Keratinocyte (primary cell): ENCODE measurements at regions not wholly inside any gene's neighbourhood (a gene's known extent, or its start where the extent isn't known, plus 50 kb on each side); places are given as distances from the start of the nearest gene placed in this dataset.

Source experiments
- DNase-seq: peaks from one replicate; pipeline ENCODE4 v3.0.0-alpha.2; 2011; ENCODE audit warnings: low read depth, missing footprints, low spot score
- FAIRE-seq: peaks from 2 replicates; lab custom pipeline; 2011; peaks lifted over from hg19 to GRCh38; lab: Jason Lieb, UNC
- H2AFZ ChIP-seq: 2 replicates; pipeline ENCODE4 v1.6.0; 2012; ENCODE audit warnings: low read length, control low read depth, inconsistent platforms; ENCODE audit not compliant: control insufficient read depth
- H3K27ac ChIP-seq: 2 replicates; pipeline ENCODE4 v1.5.1; 2011; ENCODE audit warnings: low read length; ENCODE audit not compliant: control insufficient read depth, insufficient read depth
- H3K27me3 ChIP-seq: 3 replicates; pipeline ENCODE4 v1.6.0; 2011; ENCODE audit warnings: low read length; ENCODE audit not compliant: control insufficient read depth, insufficient read depth; ENCODE audit errors: extremely low read depth
- H3K36me3 ChIP-seq, 2 experiments: 2 replicates in 1 of 2; 3 replicates in 1 of 2; pipeline ENCODE4 v1.5.1; 2011; ENCODE audit warnings: low read length in 2 of 2, mild to moderate bottlenecking in 1 of 2; ENCODE audit not compliant: control insufficient read depth in 2 of 2, insufficient read depth in 2 of 2; ENCODE audit errors: extremely low read depth in 1 of 2
- H3K4me1 ChIP-seq: 3 replicates; pipeline ENCODE4 v1.5.1; 2011; ENCODE audit warnings: low read length; ENCODE audit not compliant: control insufficient read depth, insufficient read depth; ENCODE audit errors: extremely low read depth
- H3K4me2 ChIP-seq: 3 replicates; pipeline ENCODE4 v1.6.0; 2011; ENCODE audit warnings: low read depth, low read length; ENCODE audit not compliant: control insufficient read depth, insufficient read depth; ENCODE audit errors: extremely low read depth
- H3K4me3 ChIP-seq, 3 experiments: fragments of 200-600 bp in 1 of 3; sonication (generic) in 1 of 3; 2 replicates in 2 of 3; 3 replicates in 1 of 3; pipeline ENCODE4 v1.5.1; 2011 to 2016; ENCODE audit warnings: low read length in 3 of 3, mild to moderate bottlenecking in 3 of 3, control low read depth in 2 of 3, inconsistent platforms in 1 of 3, low read depth in 1 of 3, mixed read lengths in 1 of 3, mixed run types in 1 of 3, moderate library complexity in 1 of 3; ENCODE audit not compliant: control insufficient read depth in 2 of 3, insufficient read depth in 2 of 3; ENCODE audit errors: extremely low read depth in 1 of 3
- H3K79me2 ChIP-seq: 2 replicates; pipeline ENCODE4 v1.6.0; 2012; ENCODE audit warnings: low read length; ENCODE audit not compliant: control insufficient read depth, insufficient read depth
- H3K9ac ChIP-seq: 3 replicates; pipeline ENCODE4 v1.6.0; 2011; ENCODE audit warnings: low read length; ENCODE audit not compliant: control insufficient read depth, insufficient read depth; ENCODE audit errors: extremely low read depth
- H3K9me1 ChIP-seq: 3 replicates; pipeline ENCODE4 v1.6.0; 2011; ENCODE audit warnings: low read length; ENCODE audit not compliant: control insufficient read depth, insufficient read depth; ENCODE audit errors: extremely low read depth
- H3K9me3 ChIP-seq: 2 replicates; pipeline ENCODE4 v1.5.1; 2012; ENCODE audit warnings: low read depth, low read length; ENCODE audit not compliant: control insufficient read depth
- H4K20me1 ChIP-seq: 3 replicates; pipeline ENCODE4 v1.6.0; 2011; ENCODE audit warnings: low read length; ENCODE audit not compliant: control insufficient read depth, insufficient read depth; ENCODE audit errors: extremely low read depth
- CTCF ChIP-seq, 3 experiments: IDR thresholded peaks in 1 of 3; conservative IDR thresholded peaks in 1 of 3; optimal IDR thresholded peaks in 1 of 3; 2 replicates in 2 of 3; 3 replicates in 1 of 3; pipeline versions ENCODE3 to v1.5.1; 2011; ENCODE audit warnings: low read length in 3 of 3, mild to moderate bottlenecking in 3 of 3, moderate library complexity in 2 of 3, control low read depth in 1 of 3, inconsistent platforms in 1 of 3; ENCODE audit not compliant: insufficient read depth in 2 of 3; ENCODE audit errors: extremely low read depth in 1 of 3
- EZH2 ChIP-seq: IDR thresholded peaks from one replicate; pipeline ENCODE4 v1.6.1; 2012; ENCODE audit warnings: inconsistent platforms, mild to moderate bottlenecking, low read length, moderate library complexity
- dilution Hi-C: fragments of 300-500 bp; cut with MboI; formaldehyde crosslinking; loops from one replicate; pipeline ENCODE4 v1.7.0; 2020; ENCODE audit warnings: low sequenced_read_pairs; ENCODE audit not compliant: extremely low pct_ligation_motif_present

DNA sequence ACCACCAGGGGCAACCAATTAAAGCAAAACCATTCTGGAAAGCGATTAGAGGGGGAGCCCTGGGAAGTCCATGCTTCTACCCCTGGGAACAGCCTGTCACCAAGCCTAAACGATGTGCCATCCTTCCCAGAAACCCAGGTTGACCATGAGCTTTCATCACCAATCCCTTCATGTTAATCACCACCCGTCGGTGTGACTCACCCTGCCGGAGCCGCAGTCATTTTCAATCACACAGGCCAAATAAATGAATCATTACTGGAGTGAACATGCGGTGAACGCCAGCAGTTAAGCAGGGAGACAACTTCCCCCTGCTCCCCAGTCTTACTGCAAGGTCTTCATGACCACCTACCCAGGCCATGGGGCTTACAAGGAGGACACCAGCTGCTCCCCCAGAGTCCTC is 308.8 kb downstream of the AJAP1 start:
- H3K4me1 ChIP-seq = no peaks in the 10 kb centered on the region
- no peak overlapping the region for H3K27ac ChIP-seq
- no peak for TF ChIP-seq EZH2
- no peak for TF ChIP-seq CTCF (optimal IDR thresholded peaks at IDR 0.05 in 1 of 3, IDR thresholded peaks at IDR 0.05 in 1 of 3, conservative IDR thresholded peaks at IDR 0.05 in 1 of 3; ENCODE audit: extremely low read depth in 1 of 3, insufficient read depth in 2 of 3, low read length in 3 of 3)
- no peaks in the 10 kb centered on the region for H3K79me2 ChIP-seq
- H3K36me3 ChIP-seq = no peaks in the 10 kb centered on the region
- DNase-seq = no peak
- no peak overlapping the region for H2AFZ ChIP-seq
- H3K4me3 ChIP-seq = no peak overlapping the region
- H3K27me3 ChIP-seq = no peaks in the 10 kb centered on the region
- H3K9ac ChIP-seq = no peak overlapping the region
- H3K9me3 ChIP-seq = peaks cover 4% of the 10 kb centered on the region
- H3K9me1 ChIP-seq = no peaks in the 10 kb centered on the region
- dilution Hi-C loops = no loop called here
- no peak overlapping the region for H3K4me2 ChIP-seq
- H4K20me1 ChIP-seq = no peaks in the 10 kb centered on the region
- FAIRE-seq = no peak

DNA sequence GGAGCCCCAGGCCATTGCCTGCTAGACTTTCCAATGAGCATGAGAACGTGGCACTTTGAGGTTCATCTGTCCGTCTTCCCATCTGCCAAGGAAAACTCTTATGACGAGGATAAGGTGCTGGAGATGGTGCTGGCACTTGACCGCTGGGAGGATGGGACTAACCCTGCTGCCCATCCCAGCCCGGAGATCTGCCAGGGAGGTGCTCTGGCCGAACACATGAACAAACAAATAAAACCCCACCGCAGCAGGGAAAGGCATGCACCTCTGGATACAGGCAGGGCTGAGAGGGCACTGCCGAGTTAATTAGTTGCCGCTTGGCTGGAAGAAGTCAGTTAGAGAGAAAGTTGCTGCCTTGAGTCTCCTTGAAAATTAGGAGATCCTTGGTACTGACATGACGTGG is 308.4 kb downstream of the AJAP1 start:
- no peak for FAIRE-seq
- Histone ChIP-seq H3K4me3 (no peak overlapping the region), H3K27me3 (no peaks in the 10 kb centered on the region), H3K9ac (no peak overlapping the region), H3K27ac (no peak overlapping the region), H2AFZ (no peak overlapping the region), H3K4me2 (no peak overlapping the region), H3K9me3 (peaks cover 4% of the 10 kb centered on the region), H3K9me1 (no peaks in the 10 kb centered on the region), H4K20me1 (no peaks in the 10 kb centered on the region), H3K79me2 (no peaks in the 10 kb centered on the region), H3K36me3 (no peaks in the 10 kb centered on the region), H3K4me1 (no peaks in the 10 kb centered on the region)
- no peak for DNase-seq
- TF ChIP-seq CTCF (optimal IDR thresholded peaks at IDR 0.05 in 1 of 3, IDR thresholded peaks at IDR 0.05 in 1 of 3, conservative IDR thresholded peaks at IDR 0.05 in 1 of 3; ENCODE audit: extremely low read depth in 1 of 3, insufficient read depth in 2 of 3, low read length in 3 of 3) (no peak), EZH2 (no peak)
- dilution Hi-C loops = no loop called here
